OCI-LY1 (cell line): ENCODE measurements at regions not wholly inside any gene's neighbourhood (a gene's known extent, or its start where the extent isn't known, plus 50 kb on each side); places are given as distances from the start of the nearest gene placed in this dataset.

ENCODE experiments used
- H2AFZ ChIP-seq: fragments of 200-600 bp; sonication (generic), shearing (Covaris generic); 2 replicates; pipeline ENCODE4 v1.6.0; 2014; ENCODE audit warnings: antibody characterized with exemption, mild to moderate bottlenecking, low read length
- H3F3A ChIP-seq: fragments of 200-600 bp; sonication (generic), shearing (Covaris generic); 2 replicates; pipeline ENCODE4 v1.6.0; 2014; ENCODE audit warnings: mild to moderate bottlenecking, antibody characterized with exemption, low read length, moderate library complexity; ENCODE audit not compliant: insufficient read depth
- H3K27ac ChIP-seq: fragments of 200-600 bp; sonication (generic); 2 replicates; pipeline ENCODE4 v1.5.1; 2014; ENCODE audit warnings: low read length, mixed run types, mild to moderate bottlenecking, low read depth; ENCODE audit not compliant: poor library complexity, severe bottlenecking
- H3K27me3 ChIP-seq: fragments of 200-600 bp; sonication (generic); 2 replicates; pipeline ENCODE4 v1.6.0; 2014; ENCODE audit warnings: antibody characterized with exemption, mild to moderate bottlenecking, low read length, moderate library complexity; ENCODE audit not compliant: insufficient read depth
- H3K36me3 ChIP-seq: fragments of 200-600 bp; sonication (generic); 2 replicates; pipeline ENCODE4 v1.6.1; 2014; ENCODE audit warnings: mild to moderate bottlenecking, antibody characterized with exemption, low read length, moderate library complexity, mixed read lengths; ENCODE audit not compliant: insufficient read depth
- H3K4me1 ChIP-seq: fragments of 200-600 bp; sonication (generic); 2 replicates; pipeline ENCODE4 v1.5.1; 2014; ENCODE audit warnings: mild to moderate bottlenecking, low read length, moderate library complexity; ENCODE audit not compliant: insufficient read depth, severe bottlenecking
- H3K4me2 ChIP-seq: fragments of 200-600 bp; sonication (generic), shearing (Covaris generic); 2 replicates; pipeline ENCODE4 v1.6.1; 2014; ENCODE audit warnings: low read length
- H3K4me3 ChIP-seq: fragments of 200-600 bp; sonication (generic); 2 replicates; pipeline ENCODE4 v1.5.1; 2014; ENCODE audit warnings: low read length, low read depth, mild to moderate bottlenecking, mixed read lengths; ENCODE audit not compliant: poor library complexity, severe bottlenecking
- H3K79me2 ChIP-seq: fragments of 200-600 bp; shearing (Covaris generic); 2 replicates; pipeline ENCODE4 v1.6.1; 2016; ENCODE audit warnings: mixed run types, low read length, mixed read lengths; ENCODE audit not compliant: insufficient read depth
- H3K9ac ChIP-seq: fragments of 200-600 bp; sonication (generic), shearing (Covaris generic); 2 replicates; pipeline ENCODE4 v1.6.1; 2014; ENCODE audit warnings: mild to moderate bottlenecking, low read length, mixed read lengths
- H3K9me2 ChIP-seq: fragments of 200-600 bp; sonication (generic), shearing (Covaris generic); 2 replicates; pipeline ENCODE4 v1.6.1; 2014; ENCODE audit warnings: low read depth, mild to moderate bottlenecking, low read length, mixed read lengths
- H3K9me3 ChIP-seq: fragments of 200-600 bp; shearing (Covaris generic); 2 replicates; pipeline ENCODE4 v1.6.1; 2014; ENCODE audit warnings: low read length, mixed read lengths
- H4K20me1 ChIP-seq: fragments of 200-600 bp; sonication (generic), shearing (Covaris generic); 2 replicates; pipeline ENCODE4 v1.6.0; 2016; ENCODE audit warnings: mild to moderate bottlenecking, low read length; ENCODE audit not compliant: insufficient read depth
- CTCF ChIP-seq: fragments of 200-600 bp; sonication (generic), shearing (Covaris generic); IDR thresholded peaks from 2 replicates; pipeline ENCODE4 v1.5.1; 2017; ENCODE audit warnings: mild to moderate bottlenecking, antibody characterized with exemption, low read length, moderate library complexity, mixed read lengths
- EZH2 ChIP-seq: fragments of 200-600 bp; sonication (generic), shearing (Covaris generic); IDR thresholded peaks from 2 replicates; pipeline ENCODE4 v1.8.0; 2017; ENCODE audit warnings: borderline replicate concordance, mixed run types, mild to moderate bottlenecking, antibody characterized with exemption, low read length, moderate library complexity, mixed read lengths

- Histone ChIP-seq H3K4me2 (no peak overlapping the region), H3K36me3 (no peaks in the 10 kb centered on the region), H3K9me2 (no peaks in the 10 kb centered on the region), H3K9me3 (no peaks in the 10 kb centered on the region), H2AFZ (no peak overlapping the region), H3K9ac (no peak overlapping the region), H3K27ac (no peak overlapping the region), H3K4me3 (no peak overlapping the region), H4K20me1 (no peaks in the 10 kb centered on the region), H3K27me3 (peaks cover 9% of the 10 kb centered on the region), H3F3A (no peaks in the 10 kb centered on the region), H3K4me1 (no peaks in the 10 kb centered on the region), H3K79me2 (no peaks in the 10 kb centered on the region)
- TF ChIP-seq CTCF: no peak
- TF ChIP-seq EZH2: no peak
These were observed 52.7 kb upstream of the TLE3 start for GRCh38 chr15:70150405-70150747.

GRCh38 chr15:70149667-70150404, 52.1 kb upstream of the TLE3 start:
- H3K27ac ChIP-seq: no peak overlapping the region
- no peaks in the 10 kb centered on the region for H4K20me1 ChIP-seq
- H3K9ac ChIP-seq: no peak overlapping the region
- no peaks in the 10 kb centered on the region for H3K79me2 ChIP-seq
- H3K4me2 ChIP-seq: no peak overlapping the region
- no peak for TF ChIP-seq EZH2
- 0 out of 2 replicates have a peak, but pooled peaks have one; percentile 24 for TF ChIP-seq CTCF
- H3K9me2 ChIP-seq: no peaks in the 10 kb centered on the region
- H3K4me3 ChIP-seq: no peak overlapping the region
- H2AFZ ChIP-seq: no peak overlapping the region
- H3K9me3 ChIP-seq: no peaks in the 10 kb centered on the region
- H3F3A ChIP-seq: no peaks in the 10 kb centered on the region
- H3K36me3 ChIP-seq: no peaks in the 10 kb centered on the region
- H3K27me3 ChIP-seq: peaks cover 9% of the 10 kb centered on the region
- no peaks in the 10 kb centered on the region for H3K4me1 ChIP-seq

GRCh38 chr15:70147778-70148177, 50.1 kb upstream of the TLE3 start:
- TF ChIP-seq CTCF (no peak), EZH2 (no peak)
- H3K27me3 ChIP-seq: peaks cover 5% of the 10 kb centered on the region
- no peaks in the 10 kb centered on the region for H3K4me1 ChIP-seq
- H3K27ac ChIP-seq: no peak overlapping the region
- no peak overlapping the region for H2AFZ ChIP-seq
- H3K9ac ChIP-seq: no peak overlapping the region
- H3K4me3 ChIP-seq: no peak overlapping the region
- H4K20me1 ChIP-seq: no peaks in the 10 kb centered on the region
- H3K9me3 ChIP-seq: no peaks in the 10 kb centered on the region
- H3F3A ChIP-seq: no peaks in the 10 kb centered on the region
- no peak overlapping the region for H3K4me2 ChIP-seq
- H3K36me3 ChIP-seq: no peaks in the 10 kb centered on the region
- no peaks in the 10 kb centered on the region for H3K9me2 ChIP-seq
- H3K79me2 ChIP-seq: no peaks in the 10 kb centered on the region
